ENCODE measurements at regions not wholly inside any gene's neighbourhood (a gene's known extent, or its start where the extent isn't known, plus 50 kb on each side); places are given as distances from the start of the nearest gene placed in this dataset.

DNA sequence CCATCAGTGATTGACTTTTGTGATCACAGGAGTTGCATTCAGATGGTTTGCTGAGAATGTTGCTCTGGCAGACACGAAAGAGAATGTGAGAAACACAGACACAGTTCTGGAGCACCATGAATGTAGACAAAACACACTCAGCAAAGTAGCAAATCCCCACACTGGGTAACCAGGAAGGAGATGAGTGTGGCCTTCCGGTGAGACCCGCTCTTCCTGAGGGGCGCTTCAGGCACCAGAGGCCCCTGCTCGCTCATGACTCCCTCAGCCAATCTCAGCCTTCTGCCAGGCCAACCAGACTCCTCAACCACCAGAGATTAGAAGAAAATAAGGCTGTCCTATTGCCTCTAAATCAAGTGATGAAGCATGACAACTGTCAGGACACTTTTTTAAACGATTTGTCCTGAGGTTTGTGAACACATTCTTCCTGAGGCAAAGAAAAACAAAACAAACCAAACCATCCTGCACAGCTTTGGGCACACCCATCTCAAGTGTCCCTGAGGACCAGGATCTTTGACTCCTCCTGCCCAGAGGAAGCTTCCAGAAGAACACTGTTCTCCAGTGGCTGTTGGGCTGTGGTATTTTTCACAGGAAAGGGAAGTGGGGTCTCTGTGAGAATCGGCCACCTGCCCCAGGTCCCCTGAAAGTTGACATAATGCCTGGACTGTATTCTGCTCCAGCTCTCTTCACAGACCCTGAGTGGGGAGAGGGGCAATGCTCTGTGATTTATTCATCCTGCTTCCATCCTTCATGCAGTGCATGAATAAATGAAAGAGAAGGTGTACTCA, 152.8 kb downstream of the BCL11A start:
- TF ChIP-seq, protein P1, sequence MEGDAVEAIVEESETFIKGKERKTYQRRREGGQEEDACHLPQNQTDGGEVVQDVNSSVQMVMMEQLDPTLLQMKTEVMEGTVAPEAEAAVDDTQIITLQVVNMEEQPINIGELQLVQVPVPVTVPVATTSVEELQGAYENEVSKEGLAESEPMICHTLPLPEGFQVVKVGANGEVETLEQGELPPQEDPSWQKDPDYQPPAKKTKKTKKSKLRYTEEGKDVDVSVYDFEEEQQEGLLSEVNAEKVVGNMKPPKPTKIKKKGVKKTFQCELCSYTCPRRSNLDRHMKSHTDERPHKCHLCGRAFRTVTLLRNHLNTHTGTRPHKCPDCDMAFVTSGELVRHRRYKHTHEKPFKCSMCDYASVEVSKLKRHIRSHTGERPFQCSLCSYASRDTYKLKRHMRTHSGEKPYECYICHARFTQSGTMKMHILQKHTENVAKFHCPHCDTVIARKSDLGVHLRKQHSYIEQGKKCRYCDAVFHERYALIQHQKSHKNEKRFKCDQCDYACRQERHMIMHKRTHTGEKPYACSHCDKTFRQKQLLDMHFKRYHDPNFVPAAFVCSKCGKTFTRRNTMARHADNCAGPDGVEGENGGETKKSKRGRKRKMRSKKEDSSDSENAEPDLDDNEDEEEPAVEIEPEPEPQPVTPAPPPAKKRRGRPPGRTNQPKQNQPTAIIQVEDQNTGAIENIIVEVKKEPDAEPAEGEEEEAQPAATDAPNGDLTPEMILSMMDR (IDR thresholded peaks at IDR 0.05), result no peak
- no peaks in the 10 kb centered on the region for H3K4me1 ChIP-seq
- no peaks in the 10 kb centered on the region for H3K36me3 ChIP-seq
- no peak overlapping the region for H3K4me3 ChIP-seq
- H3K9me3 ChIP-seq, result no peaks in the 10 kb centered on the region
- no peak overlapping the region for H3K27ac ChIP-seq
- no peak for DNase-seq
- H3K27me3 ChIP-seq, result no peaks in the 10 kb centered on the region

DNA sequence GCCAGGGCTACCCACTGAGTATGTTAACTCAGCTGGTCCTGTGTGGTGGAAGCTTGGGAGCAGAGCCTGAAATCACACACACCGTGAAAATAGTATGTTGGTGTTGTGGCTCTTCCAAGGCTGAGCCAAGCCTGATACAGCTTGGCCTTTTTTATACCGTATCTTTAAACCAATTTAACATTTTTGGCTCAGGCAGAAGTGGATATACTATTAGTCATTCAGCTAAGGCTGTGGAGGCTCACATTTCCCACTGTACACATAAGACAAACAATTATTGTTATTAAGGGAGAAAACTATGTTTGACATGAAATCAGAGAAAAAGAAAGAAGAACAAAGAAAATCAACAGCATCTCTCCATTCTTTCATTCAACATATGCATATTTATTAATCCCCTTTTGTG, 159.0 kb downstream of the BCL11A start:
- Histone ChIP-seq H3K4me3 (no peak overlapping the region), H3K27ac (no peak overlapping the region), H3K9me3 (no peaks in the 10 kb centered on the region), H3K4me1 (no peaks in the 10 kb centered on the region), H3K27me3 (no peaks in the 10 kb centered on the region), H3K36me3 (no peaks in the 10 kb centered on the region)
- no peak for TF ChIP-seq POLR2A (IDR thresholded peaks at IDR 0.05)
- TF ChIP-seq, protein P1 (IDR thresholded peaks at IDR 0.05), result no peak
- no peak for DNase-seq

DNA sequence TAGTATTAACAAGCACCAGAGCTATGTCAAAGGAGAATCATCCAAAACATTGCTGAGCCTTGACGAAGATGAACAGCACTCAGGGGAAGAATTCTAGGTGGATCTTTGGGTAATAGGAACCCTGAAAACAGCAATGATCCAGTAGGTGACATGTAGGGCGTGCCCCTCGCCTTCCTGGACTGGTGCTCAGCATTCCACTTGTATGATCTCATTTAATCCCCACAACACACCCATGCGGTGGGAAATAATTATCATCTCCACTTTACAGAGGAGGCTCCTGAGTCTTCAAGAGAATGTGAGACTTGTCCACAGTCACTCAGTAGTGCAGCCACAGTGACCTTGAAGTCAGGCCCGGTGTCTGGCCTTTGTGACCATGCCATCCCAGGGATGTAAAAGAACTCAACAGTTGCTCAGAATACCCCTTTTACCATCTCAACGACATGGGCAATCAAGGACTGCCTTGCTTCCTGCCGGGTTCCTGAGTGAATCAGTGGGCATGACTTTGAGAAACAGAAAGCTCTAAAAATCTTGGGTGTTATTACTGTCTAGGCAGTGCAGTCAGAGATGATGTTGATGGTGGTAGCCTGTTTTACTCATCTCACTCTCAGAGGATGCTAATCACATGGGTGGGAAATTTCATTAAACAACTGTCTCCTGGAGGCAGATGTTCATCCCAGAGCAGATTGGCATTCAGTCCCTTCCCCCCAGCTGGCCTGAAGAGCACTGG, 161.6 kb downstream of the BCL11A start:
- H3K36me3 ChIP-seq, result no peaks in the 10 kb centered on the region
- TF ChIP-seq, protein P1 (IDR thresholded peaks at IDR 0.05), result no peak
- no peak for TF ChIP-seq POLR2A (IDR thresholded peaks at IDR 0.05)
- H3K27ac ChIP-seq, result peak overlapping the region in 1 of 4 donors; percentile 3
- H3K27me3 ChIP-seq, result no peaks in the 10 kb centered on the region
- H3K9me3 ChIP-seq, result no peaks in the 10 kb centered on the region
- no peak overlapping the region for H3K4me3 ChIP-seq
- no peak for DNase-seq
- no peaks in the 10 kb centered on the region for H3K4me1 ChIP-seq

DNA sequence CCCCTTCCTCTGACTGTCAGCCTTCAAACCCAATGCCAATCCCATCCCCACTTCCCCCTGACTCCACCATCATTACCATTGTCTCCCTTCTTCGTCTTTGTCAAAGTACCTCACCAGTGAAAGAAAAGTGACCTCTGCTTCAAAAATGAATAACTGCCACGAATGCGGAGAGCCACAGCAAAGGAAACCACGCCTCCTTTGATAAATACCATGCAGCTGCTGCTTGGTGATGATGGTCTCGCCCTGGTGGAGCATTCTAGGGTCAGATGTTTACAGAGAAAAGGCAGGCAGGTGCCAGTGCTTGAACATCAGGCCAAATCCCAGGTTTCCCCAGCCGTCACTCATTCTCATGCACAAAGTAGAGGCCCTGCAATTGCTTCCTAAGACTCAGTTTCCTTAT, 162.2 kb downstream of the BCL11A start:
- peak in 1 of 3 donors; percentile 38 for DNase-seq
- H3K4me1 ChIP-seq, result no peaks in the 10 kb centered on the region
- H3K4me3 ChIP-seq, result no peak overlapping the region
- H3K36me3 ChIP-seq, result no peaks in the 10 kb centered on the region
- H3K27me3 ChIP-seq, result no peaks in the 10 kb centered on the region
- H3K27ac ChIP-seq, result peak overlapping the region in 1 of 4 donors; percentile 3
- no peak for TF ChIP-seq POLR2A (IDR thresholded peaks at IDR 0.05)
- TF ChIP-seq, protein P1 (IDR thresholded peaks at IDR 0.05), result no peak
- H3K9me3 ChIP-seq, result no peaks in the 10 kb centered on the region

DNA sequence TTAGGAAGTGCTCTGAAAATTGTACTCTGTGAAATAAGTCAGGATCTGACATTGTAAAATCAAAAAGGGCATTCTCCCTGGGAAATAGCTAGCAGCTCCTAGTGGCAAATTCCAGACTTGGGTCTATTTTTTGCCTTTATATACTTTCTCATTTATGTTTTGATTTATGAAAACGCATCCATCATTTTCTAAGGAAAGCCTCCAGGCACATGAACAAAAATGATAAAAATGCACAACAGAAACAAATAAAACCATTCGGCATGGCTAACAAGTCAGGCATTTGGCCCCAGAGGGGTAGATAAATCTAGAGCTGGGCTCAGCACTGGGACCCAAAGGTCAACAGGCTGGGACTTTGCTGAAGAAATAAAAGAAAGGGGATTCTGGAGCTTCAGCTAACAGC, 167.0 kb downstream of the BCL11A start:
- H3K27ac ChIP-seq, result no peak overlapping the region
- no peaks in the 10 kb centered on the region for H3K9me3 ChIP-seq
- no peaks in the 10 kb centered on the region for H3K27me3 ChIP-seq
- H3K36me3 ChIP-seq, result no peaks in the 10 kb centered on the region
- H3K4me3 ChIP-seq, result no peak overlapping the region
- DNase-seq, result no peak
- no peaks in the 10 kb centered on the region for H3K4me1 ChIP-seq
- TF ChIP-seq, protein P1 (IDR thresholded peaks at IDR 0.05), result no peak
- TF ChIP-seq POLR2A (IDR thresholded peaks at IDR 0.05), result no peak

All from Peyer's patch (tissue), 4 donors.